HG02981 (cell line): ENCODE measurements at regions not wholly inside any gene's neighbourhood (a gene's known extent, or its start where the extent isn't known, plus 50 kb on each side); places are given as distances from the start of the nearest gene placed in this dataset.
"Not testable (repeated sequence)": the region's sequence is repeated elsewhere in the genome, so short reads cannot be mapped to it uniquely, and the experiment has no call there.

Experiments used
- ATAC-seq: cut with Tn5 transposase; IDR thresholded peaks from one replicate; pipeline ENCODE4 v1.9.1; 2021; ENCODE audit warnings: mild to moderate bottlenecking, moderate library complexity; ENCODE audit not compliant: unreplicated experiment

DNA sequence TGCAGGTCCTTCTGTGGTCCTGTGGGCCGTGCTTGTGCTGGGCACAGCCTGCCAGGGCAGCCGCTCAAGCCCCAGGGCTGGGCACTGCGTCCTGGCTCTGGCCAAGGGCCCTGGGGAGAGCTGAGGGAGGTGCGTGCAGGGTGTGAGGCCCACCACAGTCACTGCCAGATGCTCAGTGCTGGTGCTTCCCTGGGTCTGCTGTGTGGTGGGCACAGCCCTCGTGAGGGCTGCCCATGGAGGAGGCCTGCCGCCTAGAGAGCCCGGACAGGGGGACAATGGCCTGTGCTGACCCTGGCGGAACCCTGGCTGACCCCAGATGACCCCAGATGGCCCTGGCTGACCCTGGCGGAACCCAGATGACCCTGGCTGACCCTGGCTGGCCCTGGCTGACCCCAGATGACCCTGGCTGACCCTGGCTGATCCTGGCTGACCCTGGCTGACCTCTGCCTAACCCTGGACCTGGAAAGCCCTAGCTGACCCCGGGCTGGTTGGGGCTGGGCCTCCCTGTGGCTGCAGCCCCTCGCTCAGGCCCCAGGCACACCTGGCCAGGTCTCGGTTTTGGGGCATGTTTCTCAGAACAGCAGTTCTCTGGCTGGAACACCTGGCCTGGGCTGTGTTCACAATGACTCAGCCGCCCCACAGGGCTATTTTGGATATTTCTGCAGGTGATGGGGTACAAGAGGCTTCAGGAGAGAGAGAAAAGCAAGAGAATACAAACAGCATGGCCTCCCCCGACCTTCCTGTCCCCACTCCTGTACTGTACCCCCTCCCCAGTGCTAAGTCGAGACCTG, 55.4 kb downstream of the TMEM121 start:
- ATAC-seq: peak; percentile 47

GRCh38 chr14:105582639-105583038, 56.3 kb downstream of the TMEM121 start:
- no peak for ATAC-seq

GRCh38 chr14:105583914-105584313, 57.5 kb downstream of the TMEM121 start:
- ATAC-seq: not testable (repeated sequence)

DNA sequence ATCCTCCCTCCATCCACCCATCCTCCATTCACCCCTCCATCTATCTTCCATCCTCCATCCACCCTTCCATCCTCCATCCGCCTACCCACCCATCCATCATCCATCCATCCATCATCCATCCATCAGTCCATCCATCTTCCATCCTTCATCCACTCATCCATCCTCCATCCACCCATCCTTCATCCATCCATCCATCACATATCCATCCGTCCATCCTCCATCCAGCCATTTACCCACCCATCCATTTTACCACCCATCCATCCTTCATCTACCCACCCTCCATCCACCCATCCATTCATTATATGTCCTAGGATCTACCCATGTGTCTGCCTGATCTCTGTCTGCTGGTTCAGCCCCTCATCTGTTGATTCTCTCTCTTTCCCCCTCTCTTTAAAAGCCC, 58.9 kb downstream of the TMEM121 start:
- not testable (repeated sequence) for ATAC-seq

DNA sequence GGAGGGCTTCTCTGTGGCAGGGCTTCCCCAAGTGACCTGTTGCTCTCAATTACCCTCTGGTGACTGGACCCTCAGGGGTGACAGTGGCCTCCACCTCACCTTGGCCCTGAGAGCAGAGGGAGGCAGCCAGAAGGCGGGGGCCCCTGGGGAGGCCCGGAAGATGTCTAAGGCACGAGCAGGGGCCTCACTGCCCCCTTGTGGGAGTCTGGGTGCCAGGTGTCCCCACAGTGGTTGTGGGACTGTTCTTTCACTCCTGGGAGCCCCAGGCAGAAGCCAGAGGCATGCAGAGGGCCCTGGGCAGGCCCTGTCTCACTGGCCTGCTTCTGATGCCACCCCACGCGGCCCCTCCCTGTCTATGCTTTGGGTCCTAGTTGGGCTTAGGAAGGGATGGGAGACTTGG, 59.3 kb downstream of the TMEM121 start:
- not testable (repeated sequence) for ATAC-seq

- ATAC-seq: not testable (repeated sequence)
Observed at GRCh38 chr14:105586144-105586872, 59.9 kb downstream of the TMEM121 start.

GRCh38 chr14:105587034-105587433, 60.7 kb downstream of the TMEM121 start:
- ATAC-seq: not testable (repeated sequence)

DNA sequence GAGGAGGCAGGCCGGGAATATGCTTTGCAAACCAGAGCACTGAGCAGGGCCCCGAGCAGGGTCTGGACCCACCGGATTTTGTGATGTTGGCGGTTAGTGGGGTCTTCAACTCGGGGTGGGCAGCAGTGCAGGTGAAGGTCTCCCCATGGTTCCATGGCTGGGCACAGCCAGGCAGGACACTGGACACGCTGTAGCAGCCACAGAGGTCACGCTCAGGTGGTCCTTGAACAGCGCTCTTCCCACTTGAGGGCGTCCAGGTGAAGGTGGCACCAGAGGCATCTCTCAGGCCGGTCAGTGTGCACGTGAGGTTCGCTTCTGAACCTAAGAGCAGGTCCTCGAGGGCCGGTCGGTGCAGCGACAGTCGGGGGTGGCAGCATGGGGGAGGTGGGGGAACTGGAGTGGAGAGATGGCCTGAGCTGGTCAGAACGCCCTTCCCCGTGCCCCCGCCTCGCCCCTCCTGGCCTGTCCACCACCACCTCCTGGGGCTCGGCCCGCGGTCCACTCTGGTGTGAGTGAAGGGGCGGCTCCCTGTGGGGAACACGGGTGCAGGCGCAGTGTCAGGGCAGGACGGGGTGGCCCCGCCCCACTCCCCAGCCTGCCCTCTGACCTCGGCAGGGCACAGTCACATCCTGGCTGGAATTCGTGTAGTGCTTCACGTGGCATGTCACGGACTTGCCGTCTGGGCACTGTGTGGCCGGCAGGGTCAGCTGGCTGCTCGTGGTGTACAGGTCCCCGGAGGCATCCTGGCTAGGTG, 61.3 kb downstream of the TMEM121 start:
- ATAC-seq: not testable (repeated sequence)

GRCh38 chr14:105588236-105588860, 62.0 kb downstream of the TMEM121 start:
- ATAC-seq: no peak

DNA sequence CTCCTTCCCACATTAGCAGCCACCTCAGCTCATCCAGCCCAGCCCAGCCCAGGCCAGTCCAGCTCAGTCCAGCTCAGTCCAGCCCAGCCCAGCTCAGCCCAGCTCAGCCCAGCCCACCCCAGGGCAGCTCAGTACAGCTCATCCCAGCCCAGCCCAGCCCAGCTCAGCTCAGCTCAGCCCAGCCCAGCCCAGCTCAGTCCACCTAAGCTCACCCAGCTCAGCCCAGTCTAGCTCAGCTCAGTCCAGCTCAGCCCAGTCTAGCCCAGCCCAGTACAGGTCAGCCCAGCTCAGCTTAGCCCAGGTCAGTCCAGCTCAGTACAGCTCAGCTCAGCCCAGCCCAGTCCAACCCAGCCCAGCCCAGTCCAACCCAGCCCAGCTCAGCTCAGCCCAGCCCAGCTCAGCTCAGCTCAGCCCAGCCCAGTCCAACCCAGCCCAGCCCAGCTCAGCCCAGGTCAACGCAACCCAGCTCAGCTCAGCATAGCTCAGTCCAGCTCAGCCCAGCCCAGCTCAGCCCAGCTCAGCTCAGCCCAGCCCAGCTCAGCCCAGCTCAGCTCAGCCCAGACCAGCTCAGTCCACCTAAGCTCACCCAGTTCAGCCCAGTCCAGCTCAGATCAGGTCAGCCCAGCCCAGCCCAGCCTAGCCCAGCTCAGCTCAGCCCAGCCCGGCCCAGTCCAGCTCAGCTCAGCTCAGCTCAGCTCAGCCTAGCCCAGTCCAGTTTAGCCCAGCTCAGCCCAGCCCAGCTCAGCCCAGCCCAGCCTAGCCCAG, 63.0 kb downstream of the TMEM121 start:
- ATAC-seq: no peak

DNA sequence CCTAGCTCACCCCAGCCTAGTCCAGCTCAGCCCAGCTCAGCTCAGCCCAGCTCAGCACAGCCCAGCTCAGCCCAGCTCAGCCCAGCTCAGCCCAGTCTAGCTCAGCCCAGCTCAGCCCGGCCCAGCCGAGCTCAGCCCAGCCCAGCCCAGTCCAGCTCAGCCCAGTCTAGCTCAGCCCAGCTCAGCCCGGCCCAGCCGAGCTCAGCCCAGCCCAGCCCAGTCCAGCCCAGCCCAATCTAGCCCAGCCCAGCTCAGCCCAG, 63.5 kb downstream of the TMEM121 start:
- not testable (repeated sequence) for ATAC-seq

GRCh38 chr14:105591052-105591451, 64.7 kb downstream of the TMEM121 start:
- no peak for ATAC-seq

- not testable (repeated sequence) for ATAC-seq
Observed at GRCh38 chr14:105591792-105592341, 65.5 kb downstream of the TMEM121 start.

- not testable (repeated sequence) for ATAC-seq
Observed at GRCh38 chr14:105592646-105593045, 66.3 kb downstream of the TMEM121 start.

DNA sequence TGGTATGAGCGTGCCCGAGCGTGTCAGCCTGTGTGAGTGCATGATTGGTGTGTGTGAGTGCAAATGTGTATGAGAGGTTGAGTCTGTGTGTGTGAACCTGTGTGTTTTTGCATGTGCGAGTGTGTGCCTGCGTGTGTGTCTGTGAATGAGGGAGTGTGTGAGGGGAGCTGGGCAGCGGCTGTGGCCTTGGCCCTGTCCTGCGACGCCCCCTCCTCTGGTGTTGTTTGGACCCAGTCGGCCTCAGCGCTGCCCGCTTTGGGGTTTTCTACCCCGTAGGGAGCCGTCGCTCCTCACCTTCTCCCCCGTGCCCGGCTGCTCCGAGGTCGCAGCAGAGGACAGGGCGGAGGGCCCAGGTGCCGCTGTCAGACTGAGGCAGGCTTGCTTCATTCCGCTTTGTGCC, 69.0 kb downstream of the TMEM121 start:
- ATAC-seq: not testable (repeated sequence)

GRCh38 chr14:105596374-105596773, 70.0 kb downstream of the TMEM121 start:
- ATAC-seq: not testable (repeated sequence)

GRCh38 chr14:105598040-105598763, 71.8 kb downstream of the TMEM121 start:
- ATAC-seq: not testable (repeated sequence)

GRCh38 chr14:105598925-105599586, 72.7 kb downstream of the TMEM121 start:
- ATAC-seq: not testable (repeated sequence)
